ENCODE measurements at regions not wholly inside any gene's neighbourhood (a gene's known extent, or its start where the extent isn't known, plus 50 kb on each side); places are given as distances from the start of the nearest gene placed in this dataset.

GRCh38 chr9:20114974-20115373 lies 326.1 kb upstream of the SLC24A2 start:
- Histone ChIP-seq H3K79me2 (no peaks in the 10 kb centered on the region), H3K27ac (no peak overlapping the region), H3K27me3 (ENCODE audit: control insufficient read depth, insufficient read depth, low read length) (no peaks in the 10 kb centered on the region), H3K36me3 (ENCODE audit: control insufficient read depth, insufficient read depth, low read length) (no peaks in the 10 kb centered on the region), H2AFZ (no peak overlapping the region), H3K9ac (no peak overlapping the region), H3K4me1 (no peaks in the 10 kb centered on the region), H3K4me2 (ENCODE audit: low read length) (no peak overlapping the region), H3K9me3 (ENCODE audit: control insufficient read depth, low read length) (no peaks in the 10 kb centered on the region), H3K4me3 (ENCODE audit: low read depth, low read length) (no peak overlapping the region)
- no peak for TF ChIP-seq CTCF (IDR thresholded peaks at IDR 0.05)

GRCh38 chr9:20112205-20112783 lies 323.5 kb upstream of the SLC24A2 start:
- Histone ChIP-seq H2AFZ (no peak overlapping the region), H3K79me2 (no peaks in the 10 kb centered on the region), H3K4me3 (ENCODE audit: low read depth, low read length) (no peak overlapping the region), H3K27ac (no peak overlapping the region), H3K4me2 (ENCODE audit: low read length) (no peak overlapping the region), H3K9ac (no peak overlapping the region), H3K9me3 (ENCODE audit: control insufficient read depth, low read length) (no peaks in the 10 kb centered on the region), H3K36me3 (ENCODE audit: control insufficient read depth, insufficient read depth, low read length) (no peaks in the 10 kb centered on the region), H3K4me1 (no peaks in the 10 kb centered on the region), H3K27me3 (ENCODE audit: control insufficient read depth, insufficient read depth, low read length) (no peaks in the 10 kb centered on the region)
- no peak for TF ChIP-seq CTCF (IDR thresholded peaks at IDR 0.05)

GRCh38 chr9:20111173-20111843 lies 322.5 kb upstream of the SLC24A2 start:
- no peaks in the 10 kb centered on the region for H3K4me1 ChIP-seq
- H3K9ac ChIP-seq, result no peak overlapping the region
- no peak overlapping the region for H2AFZ ChIP-seq
- no peaks in the 10 kb centered on the region for H3K36me3 ChIP-seq (ENCODE audit: control insufficient read depth, insufficient read depth, low read length)
- TF ChIP-seq CTCF (IDR thresholded peaks at IDR 0.05), result no peak
- H3K27me3 ChIP-seq (ENCODE audit: control insufficient read depth, insufficient read depth, low read length), result no peaks in the 10 kb centered on the region
- H3K4me3 ChIP-seq (ENCODE audit: low read depth, low read length), result no peak overlapping the region
- no peak overlapping the region for H3K27ac ChIP-seq
- H3K4me2 ChIP-seq (ENCODE audit: low read length), result no peak overlapping the region
- H3K9me3 ChIP-seq (ENCODE audit: control insufficient read depth, low read length), result no peaks in the 10 kb centered on the region
- no peaks in the 10 kb centered on the region for H3K79me2 ChIP-seq

GRCh38 chr9:20095430-20096092 lies 306.7 kb upstream of the SLC24A2 start:
- no peak overlapping the region for H3K27ac ChIP-seq
- H3K4me1 ChIP-seq, result no peaks in the 10 kb centered on the region
- no peaks in the 10 kb centered on the region for H3K9me3 ChIP-seq (ENCODE audit: control insufficient read depth, low read length)
- TF ChIP-seq CTCF (IDR thresholded peaks at IDR 0.05), result no peak
- H3K4me2 ChIP-seq (ENCODE audit: low read length), result no peak overlapping the region
- no peaks in the 10 kb centered on the region for H3K79me2 ChIP-seq
- no peak overlapping the region for H2AFZ ChIP-seq
- H3K36me3 ChIP-seq (ENCODE audit: control insufficient read depth, insufficient read depth, low read length), result no peaks in the 10 kb centered on the region
- no peak overlapping the region for H3K9ac ChIP-seq
- H3K4me3 ChIP-seq (ENCODE audit: low read depth, low read length), result no peak overlapping the region
- no peaks in the 10 kb centered on the region for H3K27me3 ChIP-seq (ENCODE audit: control insufficient read depth, insufficient read depth, low read length)
